ENCODE measurements at regions not wholly inside any gene's neighbourhood (a gene's known extent, or its start where the extent isn't known, plus 50 kb on each side); places are given as distances from the start of the nearest gene placed in this dataset.

GRCh38 chr12:19867970-19868369 lies 428.7 kb downstream of the AEBP2 start:
- Histone ChIP-seq H3K9ac (ENCODE audit: low read depth, low read length, poor library complexity) (no peak overlapping the region), H3K4ac (ENCODE audit: low read length) (no peak overlapping the region), H4K8ac (ENCODE audit: low read depth, low read length) (no peak overlapping the region), H3K4me1 (ENCODE audit: control insufficient read depth in 2 of 2, insufficient read depth in 1 of 2, low read depth in 1 of 2, low read length in 2 of 2) (peaks cover 2 to 5% of the 10 kb centered on the region in 2 donors), H2AK5ac (ENCODE audit: low read depth, low read length) (no peak overlapping the region), H2BK120ac (ENCODE audit: low read depth, low read length) (no peak overlapping the region), H3K4me2 (ENCODE audit: insufficient read depth, low read length, poor library complexity, severe bottlenecking) (no peak overlapping the region), H2BK5ac (ENCODE audit: low read length) (no peak overlapping the region), H2AFZ (ENCODE audit: low read length) (no peak overlapping the region), H3K23ac (ENCODE audit: low read depth, low read length, poor library complexity) (no peak overlapping the region), H2BK15ac (ENCODE audit: low read length) (no peak overlapping the region), H2BK12ac (ENCODE audit: low read length) (no peak overlapping the region), H3K4me3 (ENCODE audit: low read length in 2 of 2) (no peak overlapping the region), H3K14ac (ENCODE audit: low read length) (no peak overlapping the region), H3K9me3 (replicated peaks in 1 of 2; ENCODE audit: control insufficient read depth in 2 of 2, insufficient read depth in 1 of 2, low read depth in 1 of 2, low read length in 2 of 2) (no peaks in the 10 kb centered on the region), H3K79me1 (ENCODE audit: low read depth, low read length) (no peaks in the 10 kb centered on the region), H3K27ac (replicated peaks; ENCODE audit: low read length) (no peak overlapping the region), H3K18ac (ENCODE audit: low read length) (no peak overlapping the region), H3K27me3 (ENCODE audit: control insufficient read depth in 3 of 3, insufficient read depth in 3 of 3, low read depth in 1 of 3, low read length in 3 of 3) (no peaks in the 10 kb centered on the region), H3K36me3 (replicated peaks in 1 of 2; ENCODE audit: control insufficient read depth in 2 of 2, insufficient read depth in 2 of 2, low read length in 2 of 2) (no peaks in the 10 kb centered on the region), H4K91ac (ENCODE audit: low read depth, low read length, poor library complexity) (no peak overlapping the region)
- DNase-seq (ENCODE audit: low spot score): no peak
- WGBS, 2 donors (ENCODE audit: extremely low coverage in 2 of 2, insufficient read length in 2 of 2, insufficient replicate concordance in 1 of 2): no CpG with 5 or more reads among the region's 2 CpGs

- WGBS, 2 donors (ENCODE audit: extremely low coverage in 2 of 2, insufficient read length in 2 of 2, insufficient replicate concordance in 1 of 2): no CpG with 5 or more reads among the region's 5 CpGs
- Histone ChIP-seq H3K4me3 (ENCODE audit: low read length in 2 of 2) (no peak overlapping the region), H3K9me3 (replicated peaks in 1 of 2; ENCODE audit: control insufficient read depth in 2 of 2, insufficient read depth in 1 of 2, low read depth in 1 of 2, low read length in 2 of 2) (no peaks in the 10 kb centered on the region), H3K27me3 (ENCODE audit: control insufficient read depth in 3 of 3, insufficient read depth in 3 of 3, low read depth in 1 of 3, low read length in 3 of 3) (no peaks in the 10 kb centered on the region), H3K9ac (ENCODE audit: low read depth, low read length, poor library complexity) (no peak overlapping the region), H3K4ac (ENCODE audit: low read length) (no peak overlapping the region), H4K8ac (ENCODE audit: low read depth, low read length) (no peak overlapping the region), H3K27ac (replicated peaks; ENCODE audit: low read length) (no peak overlapping the region), H4K91ac (ENCODE audit: low read depth, low read length, poor library complexity) (no peak overlapping the region), H3K79me1 (ENCODE audit: low read depth, low read length) (no peaks in the 10 kb centered on the region), H2AK5ac (ENCODE audit: low read depth, low read length) (no peak overlapping the region), H3K18ac (ENCODE audit: low read length) (no peak overlapping the region), H3K4me1 (ENCODE audit: control insufficient read depth in 2 of 2, insufficient read depth in 1 of 2, low read depth in 1 of 2, low read length in 2 of 2) (peaks cover 2 to 5% of the 10 kb centered on the region in 2 donors), H3K4me2 (ENCODE audit: insufficient read depth, low read length, poor library complexity, severe bottlenecking) (no peak overlapping the region), H2BK15ac (ENCODE audit: low read length) (no peak overlapping the region), H2AFZ (ENCODE audit: low read length) (no peak overlapping the region), H3K23ac (ENCODE audit: low read depth, low read length, poor library complexity) (no peak overlapping the region), H3K36me3 (replicated peaks in 1 of 2; ENCODE audit: control insufficient read depth in 2 of 2, insufficient read depth in 2 of 2, low read length in 2 of 2) (no peaks in the 10 kb centered on the region), H2BK5ac (ENCODE audit: low read length) (no peak overlapping the region), H2BK120ac (ENCODE audit: low read depth, low read length) (no peak overlapping the region), H3K14ac (ENCODE audit: low read length) (no peak overlapping the region), H2BK12ac (ENCODE audit: low read length) (no peak overlapping the region)
- DNase-seq (ENCODE audit: low spot score): no peak
These were observed 430.1 kb downstream of the AEBP2 start for GRCh38 chr12:19869413-19869812.

- Histone ChIP-seq H3K27ac (replicated peaks; ENCODE audit: low read length) (no peak overlapping the region), H3K4me3 (ENCODE audit: low read length in 2 of 2) (no peak overlapping the region), H3K79me1 (ENCODE audit: low read depth, low read length) (no peaks in the 10 kb centered on the region), H2AFZ (ENCODE audit: low read length) (no peak overlapping the region), H3K14ac (ENCODE audit: low read length) (no peak overlapping the region), H3K4me2 (ENCODE audit: insufficient read depth, low read length, poor library complexity, severe bottlenecking) (no peak overlapping the region), H2BK120ac (ENCODE audit: low read depth, low read length) (no peak overlapping the region), H3K9ac (ENCODE audit: low read depth, low read length, poor library complexity) (no peak overlapping the region), H3K23ac (ENCODE audit: low read depth, low read length, poor library complexity) (no peak overlapping the region), H3K36me3 (replicated peaks in 1 of 2; ENCODE audit: control insufficient read depth in 2 of 2, insufficient read depth in 2 of 2, low read length in 2 of 2) (no peaks in the 10 kb centered on the region), H4K91ac (ENCODE audit: low read depth, low read length, poor library complexity) (no peak overlapping the region), H3K18ac (ENCODE audit: low read length) (no peak overlapping the region), H3K4me1 (ENCODE audit: control insufficient read depth in 2 of 2, insufficient read depth in 1 of 2, low read depth in 1 of 2, low read length in 2 of 2) (peaks cover 0 to 2% of the 10 kb centered on the region in 2 donors), H2BK5ac (ENCODE audit: low read length) (no peak overlapping the region), H2AK5ac (ENCODE audit: low read depth, low read length) (no peak overlapping the region), H2BK15ac (ENCODE audit: low read length) (no peak overlapping the region), H3K4ac (ENCODE audit: low read length) (no peak overlapping the region), H3K27me3 (ENCODE audit: control insufficient read depth in 3 of 3, insufficient read depth in 3 of 3, low read depth in 1 of 3, low read length in 3 of 3) (no peaks in the 10 kb centered on the region), H4K8ac (ENCODE audit: low read depth, low read length) (no peak overlapping the region), H2BK12ac (ENCODE audit: low read length) (no peak overlapping the region), H3K9me3 (replicated peaks in 1 of 2; ENCODE audit: control insufficient read depth in 2 of 2, insufficient read depth in 1 of 2, low read depth in 1 of 2, low read length in 2 of 2) (no peaks in the 10 kb centered on the region)
- no peak for DNase-seq (ENCODE audit: low spot score)
- no CpG with 5 or more reads among the region's 9 CpGs for WGBS, 2 donors (ENCODE audit: extremely low coverage in 2 of 2, insufficient read length in 2 of 2, insufficient replicate concordance in 1 of 2)
These were observed 433.6 kb downstream of the AEBP2 start for GRCh38 chr12:19872621-19873540.

- Histone ChIP-seq H3K79me1 (ENCODE audit: low read depth, low read length) (no peaks in the 10 kb centered on the region), H2AFZ (ENCODE audit: low read length) (no peak overlapping the region), H3K27me3 (ENCODE audit: control insufficient read depth in 3 of 3, insufficient read depth in 3 of 3, low read depth in 1 of 3, low read length in 3 of 3) (no peaks in the 10 kb centered on the region), H3K36me3 (replicated peaks in 1 of 2; ENCODE audit: control insufficient read depth in 2 of 2, insufficient read depth in 2 of 2, low read length in 2 of 2) (no peaks in the 10 kb centered on the region), H3K23ac (ENCODE audit: low read depth, low read length, poor library complexity) (no peak overlapping the region), H4K91ac (ENCODE audit: low read depth, low read length, poor library complexity) (no peak overlapping the region), H3K9me3 (replicated peaks in 1 of 2; ENCODE audit: control insufficient read depth in 2 of 2, insufficient read depth in 1 of 2, low read depth in 1 of 2, low read length in 2 of 2) (peaks cover 0 to 16% of the 10 kb centered on the region in 2 donors), H3K4me1 (ENCODE audit: control insufficient read depth in 2 of 2, insufficient read depth in 1 of 2, low read depth in 1 of 2, low read length in 2 of 2) (no peaks in the 10 kb centered on the region), H2BK15ac (ENCODE audit: low read length) (no peak overlapping the region), H3K4me2 (ENCODE audit: insufficient read depth, low read length, poor library complexity, severe bottlenecking) (no peak overlapping the region), H2BK12ac (ENCODE audit: low read length) (no peak overlapping the region), H3K4ac (ENCODE audit: low read length) (no peak overlapping the region), H3K14ac (ENCODE audit: low read length) (no peak overlapping the region), H3K4me3 (ENCODE audit: low read length in 2 of 2) (no peak overlapping the region), H3K27ac (replicated peaks; ENCODE audit: low read length) (no peak overlapping the region), H2BK5ac (ENCODE audit: low read length) (no peak overlapping the region), H2AK5ac (ENCODE audit: low read depth, low read length) (no peak overlapping the region), H4K8ac (ENCODE audit: low read depth, low read length) (no peak overlapping the region), H3K18ac (ENCODE audit: low read length) (no peak overlapping the region), H2BK120ac (ENCODE audit: low read depth, low read length) (no peak overlapping the region), H3K9ac (ENCODE audit: low read depth, low read length, poor library complexity) (no peak overlapping the region)
- no peak for DNase-seq (ENCODE audit: low spot score)
These were observed 440.8 kb downstream of the AEBP2 start for GRCh38 chr12:19880076-19880475.
